Loucy (cell line): ENCODE measurements at regions not wholly inside any gene's neighbourhood (a gene's known extent, or its start where the extent isn't known, plus 50 kb on each side); places are given as distances from the start of the nearest gene placed in this dataset.
"Not testable (repeated sequence)": the region's sequence is repeated elsewhere in the genome, so short reads cannot be mapped to it uniquely, and the experiment has no call there.

ENCODE experiments used
- H2AFZ ChIP-seq: fragments of 200-600 bp; sonication (generic); 2 replicates; pipeline ENCODE4 v1.6.0; 2016; ENCODE audit warnings: antibody characterized with exemption, mild to moderate bottlenecking, low read length, moderate library complexity
- H3F3A ChIP-seq: fragments of 200-600 bp; 2 replicates; pipeline ENCODE4 v1.6.0; 2016; ENCODE audit warnings: antibody characterized with exemption, low read depth, mild to moderate bottlenecking
- H3K27me3 ChIP-seq: fragments of 200-600 bp; sonication (generic); 2 replicates; pipeline ENCODE4 v1.6.1; 2014; ENCODE audit warnings: low read length, mild to moderate bottlenecking; ENCODE audit not compliant: insufficient read depth, poor library complexity, severe bottlenecking
- H3K36me3 ChIP-seq: fragments of 200-600 bp; sonication (generic); 2 replicates; pipeline ENCODE4 v1.6.1; 2016; ENCODE audit warnings: low read length; ENCODE audit not compliant: insufficient read depth
- H3K4me1 ChIP-seq: fragments of 200-600 bp; sonication (generic); 2 replicates; pipeline ENCODE4 v1.5.1; 2014; ENCODE audit warnings: low read length, mild to moderate bottlenecking; ENCODE audit not compliant: insufficient read depth, poor library complexity, severe bottlenecking
- H3K4me2 ChIP-seq: fragments of 200-600 bp; sonication (generic); 2 replicates; pipeline ENCODE4 v1.6.0; 2014; ENCODE audit warnings: antibody characterized with exemption, low read length, low read depth, mild to moderate bottlenecking; ENCODE audit not compliant: poor library complexity, severe bottlenecking
- H3K4me3 ChIP-seq: fragments of 200-600 bp; sonication (generic); 2 replicates; pipeline ENCODE4 v1.5.1; 2014; ENCODE audit warnings: low read length, mild to moderate bottlenecking, mixed read lengths; ENCODE audit not compliant: poor library complexity, severe bottlenecking
- H3K79me2 ChIP-seq: fragments of 200-600 bp; sonication (generic); 2 replicates; pipeline ENCODE4 v1.6.1; 2014; ENCODE audit warnings: low read length; ENCODE audit not compliant: insufficient read depth
- H3K9ac ChIP-seq: fragments of 200-600 bp; sonication (generic); 2 replicates; pipeline ENCODE4 v1.6.0; 2014; ENCODE audit warnings: mild to moderate bottlenecking, low read depth, low read length, moderate library complexity; ENCODE audit not compliant: poor library complexity, severe bottlenecking
- H3K9me2 ChIP-seq: fragments of 200-600 bp; sonication (generic); replicated peaks from 2 replicates; pipeline ENCODE4 v1.6.1; 2016; ENCODE audit warnings: low read depth, low read length, mixed read lengths
- H3K9me3 ChIP-seq: fragments of 200-600 bp; sonication (generic); 2 replicates; pipeline ENCODE4 v1.6.1; 2014; ENCODE audit warnings: mild to moderate bottlenecking, antibody characterized with exemption, low read length, low read depth; ENCODE audit not compliant: insufficient read depth
- H4K20me1 ChIP-seq: fragments of 200-600 bp; sonication (generic); 2 replicates; pipeline ENCODE4 v1.6.0; 2014; ENCODE audit warnings: antibody characterized with exemption, low read length, mild to moderate bottlenecking; ENCODE audit not compliant: insufficient read depth, poor library complexity, severe bottlenecking
- CTCF ChIP-seq: fragments of 200-600 bp; sonication (generic); conservative IDR thresholded peaks from 2 replicates; pipeline ENCODE4 v1.5.1; 2014; ENCODE audit warnings: mild to moderate bottlenecking, antibody characterized with exemption, low read length
- EZH2phosphoT487 ChIP-seq: fragments of 200-600 bp; IDR thresholded peaks from 2 replicates; pipeline ENCODE4 v1.6.1; 2018; ENCODE audit warnings: antibody characterized with exemption, mild to moderate bottlenecking, moderate library complexity, borderline replicate concordance

- H2AFZ ChIP-seq, result no peak overlapping the region
- H3K36me3 ChIP-seq, result no peaks in the 10 kb centered on the region
- H3K9ac ChIP-seq, result no peak overlapping the region
- H4K20me1 ChIP-seq, result no peaks in the 10 kb centered on the region
- H3F3A ChIP-seq, result no peaks in the 10 kb centered on the region
- H3K27me3 ChIP-seq, result no peaks in the 10 kb centered on the region
- H3K4me1 ChIP-seq, result no peaks in the 10 kb centered on the region
- H3K9me3 ChIP-seq, result no peaks in the 10 kb centered on the region
- no peaks in the 10 kb centered on the region for H3K9me2 ChIP-seq
- H3K4me3 ChIP-seq, result no peak overlapping the region
- TF ChIP-seq CTCF (no peak), EZH2phosphoT487 (no peak)
- H3K79me2 ChIP-seq, result no peaks in the 10 kb centered on the region
- no peak overlapping the region for H3K4me2 ChIP-seq
These were observed 57.3 kb upstream of the NOVA1 start for GRCh38 chr14:26655128-26655527.

DNA sequence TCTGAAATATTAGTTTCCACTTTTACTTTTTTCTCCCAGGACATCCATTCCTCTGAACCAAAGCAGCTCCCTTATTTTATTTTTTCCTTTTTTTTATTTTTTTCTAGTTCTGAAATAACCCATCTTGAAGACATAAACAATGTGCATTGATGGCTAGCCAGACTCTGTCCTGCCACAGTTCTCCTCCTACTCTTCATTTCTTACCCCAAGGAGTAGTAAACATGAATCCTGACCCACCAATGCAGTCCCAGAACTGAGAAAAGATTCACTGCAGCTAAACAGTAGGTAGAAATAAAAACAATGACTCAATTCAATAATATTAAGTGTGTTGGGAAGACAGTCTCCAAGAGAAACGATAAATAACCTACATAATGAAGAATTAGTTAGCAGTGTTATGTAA, 65.7 kb upstream of the NOVA1 start:
- Histone ChIP-seq H3K9me3 (no peaks in the 10 kb centered on the region; the same call in 1 of the 2 replicates), H3K4me1 (no peaks in the 10 kb centered on the region)
- TF ChIP-seq CTCF, result no peak
- no peak for TF ChIP-seq EZH2phosphoT487

DNA sequence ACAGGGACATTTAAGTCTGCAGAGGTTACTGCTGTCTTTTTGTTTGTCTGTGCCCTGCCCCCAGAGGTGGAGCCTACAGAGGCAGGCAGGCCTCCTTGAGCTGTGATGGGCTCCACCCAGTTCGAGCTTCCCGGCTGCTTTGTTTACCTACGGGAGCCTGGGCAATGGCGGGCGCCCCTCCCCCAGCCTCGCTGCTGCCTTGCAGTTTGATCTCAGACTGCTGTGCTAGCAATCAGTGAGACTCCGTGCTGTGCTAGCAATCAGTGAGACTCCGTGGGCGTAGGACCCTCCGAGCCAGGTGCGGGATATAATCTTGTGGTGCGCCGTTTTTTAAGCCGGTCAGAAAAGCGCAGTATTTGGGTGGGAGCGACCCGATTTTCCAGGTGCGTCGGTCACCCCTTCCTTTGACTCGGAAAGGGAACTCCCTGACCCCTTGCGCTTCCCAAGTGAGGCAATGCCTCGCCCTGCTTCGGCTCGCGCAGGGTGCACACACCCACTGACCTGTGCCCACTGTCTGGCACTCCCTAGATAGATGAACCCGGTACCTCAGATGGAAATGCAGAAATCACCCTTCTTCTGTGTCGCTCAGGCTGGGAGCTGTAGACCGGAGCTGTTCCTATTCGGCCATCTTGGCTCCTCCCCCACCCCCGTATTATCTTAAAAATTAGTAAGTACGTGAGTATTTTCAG, 81.0 kb upstream of the NOVA1 start:
- not testable (repeated sequence) for H3K36me3 ChIP-seq, H3K4me2 ChIP-seq, H3K9me2 ChIP-seq, H3K79me2 ChIP-seq, H3F3A ChIP-seq, H3K4me3 ChIP-seq, H2AFZ ChIP-seq, H3K27me3 ChIP-seq, H3K9ac ChIP-seq, H4K20me1 ChIP-seq, H3K4me1 ChIP-seq, H3K9me3 ChIP-seq

More for the DNA sequence above, 65.7 kb upstream of the NOVA1 start:
- Histone ChIP-seq H4K20me1 (no peaks in the 10 kb centered on the region), H3K9ac (no peak overlapping the region), H3K9me2 (no peaks in the 10 kb centered on the region), H3K4me3 (no peak overlapping the region), H2AFZ (no peak overlapping the region), H3K79me2 (no peaks in the 10 kb centered on the region), H3K36me3 (no peaks in the 10 kb centered on the region), H3K4me2 (no peak overlapping the region), H3F3A (no peaks in the 10 kb centered on the region), H3K27me3 (no peaks in the 10 kb centered on the region)

DNA sequence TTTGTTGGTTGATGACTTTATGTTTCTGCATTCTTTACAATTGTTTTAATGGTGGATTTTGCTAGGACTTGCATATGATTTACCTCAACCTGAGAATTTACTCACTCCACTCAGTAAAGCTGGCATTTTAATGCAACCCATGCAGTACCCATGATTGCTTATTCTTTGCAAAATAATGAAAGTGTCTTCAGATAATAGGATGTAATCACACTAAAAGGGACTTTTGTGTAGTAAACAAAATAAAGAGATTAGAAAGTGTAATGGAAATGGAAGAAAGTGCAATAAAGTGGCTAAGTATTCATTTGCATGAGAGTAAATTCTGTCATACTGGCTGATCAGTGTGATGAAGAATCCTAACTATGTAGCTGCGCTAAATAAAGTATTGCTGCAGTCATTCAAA, 87.6 kb upstream of the NOVA1 start:
- Histone ChIP-seq H3K79me2 (no peaks in the 10 kb centered on the region), H3K9ac (no peak overlapping the region)

More for the DNA sequence above, 87.6 kb upstream of the NOVA1 start:
- Histone ChIP-seq H3K4me3 (no peak overlapping the region), H3K9me2 (no peaks in the 10 kb centered on the region), H3K36me3 (no peaks in the 10 kb centered on the region), H3K4me1 (no peaks in the 10 kb centered on the region), H2AFZ (no peak overlapping the region), H3K9me3 (no peaks in the 10 kb centered on the region), H3F3A (no peaks in the 10 kb centered on the region), H3K4me2 (no peak overlapping the region), H3K27me3 (no peaks in the 10 kb centered on the region), H4K20me1 (no peaks in the 10 kb centered on the region)
- TF ChIP-seq CTCF, result no peak
- no peak for TF ChIP-seq EZH2phosphoT487
